LHCN-M2 (cell line): ENCODE measurements at regions not wholly inside any gene's neighbourhood (a gene's known extent, or its start where the extent isn't known, plus 50 kb on each side); places are given as distances from the start of the nearest gene placed in this dataset.

Experiments used
- DNase-seq: peaks from one replicate; pipeline ENCODE4 v3.0.0-alpha.2; 2012; ENCODE audit warnings: low read depth

DNA sequence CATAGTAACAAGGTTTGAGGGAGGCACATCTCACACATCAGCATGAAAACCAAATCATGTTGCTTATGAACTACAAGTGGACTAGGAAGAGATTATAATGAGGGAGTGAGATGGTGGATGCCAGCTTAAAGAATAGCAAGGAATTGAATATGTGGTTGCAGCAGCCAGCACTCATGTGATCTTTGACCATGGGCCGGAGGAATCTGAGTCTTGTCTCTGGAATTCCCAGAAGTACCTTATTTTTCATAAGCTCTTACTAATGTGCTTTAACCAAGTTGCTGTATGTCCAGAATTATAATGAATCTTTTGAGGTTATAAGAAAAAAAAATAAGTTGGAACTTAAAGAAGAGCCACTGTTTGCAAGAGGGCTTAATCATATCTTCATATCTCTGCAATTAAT is 97.0 kb downstream of the DISP1 start:
- DNase-seq, result no peak

DNA sequence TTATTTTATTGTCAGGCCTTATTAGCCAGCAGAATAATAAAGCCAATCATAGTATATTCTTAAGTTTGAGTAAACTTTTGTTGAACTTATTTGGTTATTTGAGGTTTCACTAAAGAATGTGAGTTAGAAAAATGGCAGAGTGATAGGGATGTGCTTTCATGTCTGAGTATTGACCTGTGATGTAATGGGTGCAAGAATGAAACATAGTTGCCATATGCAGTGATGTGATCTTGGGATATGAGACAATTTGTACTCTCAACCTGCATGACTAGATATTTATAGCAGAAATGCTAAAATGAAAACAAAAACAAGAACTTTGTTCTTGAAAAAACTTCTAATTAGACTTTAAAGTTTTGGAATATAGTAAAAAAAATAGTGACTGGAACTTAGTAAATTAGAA is 97.9 kb downstream of the DISP1 start:
- peak; percentile 28 for DNase-seq

DNA sequence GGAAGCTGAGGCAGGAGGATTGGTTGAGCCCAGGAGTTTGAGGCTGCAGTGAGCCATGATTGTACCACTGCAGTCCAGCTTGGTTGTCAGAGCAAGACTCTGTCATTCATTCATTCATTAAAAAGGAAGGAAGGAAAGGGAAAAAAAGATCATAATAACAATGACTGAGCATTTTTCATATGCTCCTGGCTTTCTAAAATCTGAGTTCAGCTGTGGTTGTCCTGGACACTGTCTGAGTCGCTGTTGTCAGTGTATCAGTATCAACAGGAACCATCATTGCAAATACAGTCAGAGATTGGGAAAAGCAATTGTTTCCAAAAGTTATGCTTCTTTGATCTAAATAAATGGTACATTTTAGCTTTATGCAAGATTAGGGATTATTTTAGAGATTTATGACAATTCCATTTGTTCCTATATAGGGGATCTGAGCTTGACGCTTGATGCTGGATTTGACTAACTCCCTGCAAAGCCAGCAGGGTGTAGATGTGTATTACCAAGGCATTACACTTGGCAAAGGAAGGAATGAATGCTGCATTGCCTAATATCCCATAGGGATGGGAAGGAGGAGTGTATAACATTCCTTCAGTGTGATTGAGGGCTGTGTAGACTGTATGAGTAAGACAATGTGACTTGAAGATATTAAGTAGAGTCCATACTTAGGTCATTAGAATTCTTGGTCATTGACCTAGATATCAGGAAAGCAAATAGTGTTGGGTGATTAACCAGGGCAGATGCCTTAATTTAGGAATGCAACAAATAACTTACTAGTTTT is 100.2 kb downstream of the DISP1 start:
- DNase-seq, result peak; percentile 51

DNA sequence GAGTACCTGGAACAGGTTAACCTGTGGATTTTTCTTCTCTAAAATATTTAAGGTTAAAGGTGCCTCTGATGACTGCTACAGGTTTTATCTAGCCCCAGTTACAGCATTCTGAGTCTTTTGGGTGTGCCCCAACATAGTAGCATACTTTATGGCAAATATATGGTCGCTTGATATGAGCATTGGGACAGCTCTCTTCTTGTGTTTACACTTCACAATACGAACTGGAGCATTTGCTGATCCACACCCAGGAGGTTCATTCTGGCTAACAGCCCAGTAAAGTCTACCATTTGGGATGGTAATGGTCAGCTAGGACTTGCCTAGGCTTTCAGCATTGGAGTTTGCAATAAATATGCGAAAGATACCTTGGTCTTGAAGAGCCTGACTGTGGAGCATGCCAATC is 101.3 kb downstream of the DISP1 start:
- DNase-seq, result no peak

DNA sequence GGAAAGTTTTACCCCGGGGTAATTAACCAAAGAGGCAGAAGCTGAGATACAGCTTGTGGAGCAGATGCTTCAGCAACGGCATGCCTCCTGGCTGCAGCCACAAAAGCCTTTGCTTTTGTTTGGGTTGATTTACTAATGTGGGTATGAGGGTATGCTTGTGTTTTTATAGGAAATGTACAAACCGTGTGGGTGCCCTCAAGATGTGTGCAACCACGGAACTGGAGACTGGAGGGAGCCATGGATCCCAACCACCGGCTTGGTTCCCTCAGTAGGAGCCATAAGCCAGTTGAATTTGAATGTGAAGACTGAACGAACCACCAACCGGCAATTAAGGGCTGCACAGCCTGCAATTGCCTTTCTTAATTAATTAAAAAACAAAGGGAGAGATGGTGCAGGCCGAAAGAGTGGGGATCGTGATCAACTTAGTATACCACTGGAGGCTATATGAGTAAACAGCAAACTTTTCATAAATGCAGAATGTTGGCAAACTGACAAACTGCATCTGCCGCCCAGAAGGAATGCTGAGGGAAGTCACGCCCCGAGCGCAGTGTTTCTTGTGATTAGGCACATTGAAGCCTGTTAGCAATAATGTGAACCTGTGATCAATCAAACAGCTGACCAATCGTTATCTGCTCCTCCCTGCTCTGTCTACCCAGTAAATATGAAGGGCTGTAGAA is 104.1 kb downstream of the DISP1 start:
- DNase-seq, result no peak

DNA sequence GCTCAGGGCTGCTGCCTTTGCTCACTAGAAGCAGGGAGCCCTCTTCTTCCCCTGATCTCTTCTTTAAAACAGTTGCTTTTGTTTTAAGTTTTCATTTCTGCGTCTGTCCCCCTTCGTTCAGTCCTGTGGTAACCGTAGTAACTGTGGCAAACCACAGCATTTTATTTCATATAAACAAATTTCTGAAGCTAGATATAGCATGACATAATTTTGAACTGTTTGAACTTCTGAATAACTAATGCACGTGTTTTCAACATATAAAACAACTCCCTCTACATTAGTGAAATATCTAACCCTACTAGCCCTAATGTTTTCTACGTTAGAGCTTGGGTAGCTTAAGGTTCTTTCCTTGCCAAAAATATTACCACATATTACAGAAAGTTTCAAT is 104.6 kb downstream of the DISP1 start:
- DNase-seq, result peak; percentile 54

DNA sequence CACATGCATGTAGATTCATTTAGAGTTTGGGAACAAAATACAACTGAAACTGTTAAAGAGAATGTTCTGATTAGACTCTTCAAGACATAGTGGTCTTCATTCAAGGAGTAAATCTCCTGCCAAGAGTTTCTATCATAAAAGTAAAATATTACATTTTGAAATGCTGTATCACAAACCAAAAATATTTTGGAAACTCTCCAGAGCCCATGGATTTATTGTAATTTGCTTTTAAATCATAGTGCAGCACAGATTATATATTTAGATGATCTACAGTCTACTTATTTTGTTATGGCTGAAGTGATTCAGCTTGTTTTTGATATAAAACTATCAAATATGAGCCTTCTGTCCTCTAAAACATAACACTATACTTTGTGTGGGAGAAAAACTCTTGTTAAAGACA is 105.3 kb downstream of the DISP1 start:
- DNase-seq, result peak; percentile 40

DNA sequence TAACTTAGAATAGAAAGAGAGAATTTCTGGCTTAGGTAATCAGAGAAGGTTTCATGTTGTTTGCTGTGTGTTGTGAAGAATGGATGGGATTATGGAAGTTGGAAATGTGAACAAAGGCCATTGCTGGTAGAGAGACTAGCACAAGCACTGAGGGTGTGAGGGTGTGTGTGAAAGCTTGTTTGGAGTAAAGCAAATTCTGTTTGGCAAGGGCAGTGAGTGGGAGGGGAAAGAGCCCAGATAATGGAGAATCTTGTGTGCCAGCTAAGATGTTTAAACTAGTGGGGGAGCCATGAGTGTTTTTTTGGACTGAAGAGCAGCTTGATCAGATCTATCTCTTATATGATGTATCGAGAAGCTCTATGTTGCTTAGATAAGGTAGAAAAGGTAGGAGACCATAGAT is 107.1 kb downstream of the DISP1 start:
- DNase-seq, result no peak

DNA sequence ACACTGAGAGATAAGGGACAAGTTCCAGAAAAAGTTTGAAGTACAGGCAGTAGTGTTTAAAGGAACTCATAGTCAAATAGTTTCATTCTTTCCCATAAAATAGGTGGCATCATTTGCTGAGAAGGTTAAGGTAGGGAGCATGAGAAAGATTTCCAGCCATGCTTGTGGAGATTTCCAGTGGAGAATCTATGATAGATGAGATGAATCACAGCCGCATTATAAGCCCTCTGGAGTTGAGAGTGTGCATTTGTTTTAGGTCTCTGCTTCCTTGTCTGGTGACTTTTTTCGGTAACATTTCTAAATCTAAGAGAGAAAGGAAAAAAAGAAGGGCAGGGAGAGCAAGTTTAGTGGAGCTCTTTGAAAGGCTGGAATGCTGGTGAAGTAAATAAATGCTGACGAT is 108.7 kb downstream of the DISP1 start:
- no peak for DNase-seq

DNA sequence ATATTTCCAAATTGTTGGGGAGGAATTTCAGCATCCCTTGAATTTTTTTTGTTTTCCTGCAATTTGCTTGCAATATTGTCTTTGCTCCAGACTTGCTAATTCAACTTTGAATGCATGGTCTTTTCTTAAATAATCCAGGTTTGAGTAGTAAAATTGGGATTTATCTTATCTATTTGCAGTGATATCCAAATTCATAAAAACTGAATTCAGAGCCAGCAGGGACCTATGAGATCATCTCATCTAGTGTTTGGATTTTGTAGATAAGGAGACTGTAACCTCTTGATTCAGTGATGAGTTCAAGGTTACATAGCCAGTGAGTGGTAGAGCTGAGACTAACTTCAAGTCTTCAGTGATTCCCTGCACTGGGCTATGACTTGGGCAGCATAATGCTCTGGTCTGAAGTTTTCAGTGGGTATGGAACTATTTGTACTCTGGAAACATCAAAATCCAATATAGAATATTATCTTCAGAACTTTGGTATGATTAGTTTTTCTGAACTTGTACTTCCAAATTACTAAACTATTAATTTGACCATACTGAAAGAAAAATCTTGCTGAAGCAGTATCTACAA is 109.4 kb downstream of the DISP1 start:
- DNase-seq, result no peak

DNA sequence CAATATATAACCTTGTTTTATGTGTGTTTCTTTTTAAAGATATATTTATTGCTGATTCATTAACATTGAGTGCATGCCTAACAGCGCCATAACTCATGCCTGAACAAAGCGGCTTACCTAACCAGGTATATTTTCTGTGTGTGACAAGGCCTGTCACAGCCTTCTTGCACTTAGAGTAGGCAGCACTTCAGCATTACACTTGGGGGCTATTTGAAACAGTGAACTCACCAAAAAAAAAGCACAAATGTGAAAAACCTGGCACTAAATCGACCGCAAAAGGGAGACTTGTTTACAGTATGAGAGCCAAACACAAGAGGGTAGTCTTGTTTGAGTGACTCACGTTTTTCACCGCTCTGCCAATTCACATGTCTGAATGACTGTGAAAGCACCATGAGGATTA is 111.7 kb downstream of the DISP1 start:
- DNase-seq, result no peak

DNA sequence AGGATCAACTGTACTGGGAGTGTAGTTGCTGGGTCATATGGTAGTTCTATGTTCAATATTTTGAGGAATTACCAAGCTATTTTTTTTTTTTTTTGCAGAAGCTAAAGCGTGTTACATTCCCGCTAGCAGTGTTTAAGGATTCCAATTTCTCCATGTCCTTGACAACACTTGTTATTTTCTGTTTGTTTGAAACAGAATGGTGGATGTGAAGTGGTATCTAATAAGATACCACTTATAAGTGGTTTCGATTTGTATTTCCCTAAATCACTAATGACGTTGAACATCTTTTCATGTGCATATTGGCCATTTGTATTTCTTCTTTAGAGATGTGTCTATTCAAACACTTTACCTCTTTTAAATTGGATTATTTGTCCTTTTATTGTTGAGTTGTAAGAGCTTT is 112.2 kb downstream of the DISP1 start:
- DNase-seq, result no peak

DNA sequence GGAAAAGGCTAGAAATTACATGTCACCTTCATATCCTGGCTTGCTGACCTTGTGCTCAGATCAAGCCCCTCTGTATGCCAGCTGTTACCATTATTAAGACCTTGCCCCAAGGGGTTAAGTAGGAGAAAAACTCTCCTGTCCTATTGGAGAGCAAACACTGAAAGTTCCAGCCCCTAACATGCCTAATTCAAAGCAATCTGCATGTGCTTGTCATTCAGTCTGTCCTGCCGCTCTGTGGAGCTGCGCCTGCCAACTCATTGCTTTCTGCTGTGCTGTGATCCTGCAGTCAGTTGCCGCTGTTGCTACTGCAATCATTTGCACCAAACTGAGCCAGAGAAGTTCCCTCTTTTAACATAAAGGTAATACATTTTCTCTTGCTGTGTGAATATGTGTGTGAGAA is 113.4 kb downstream of the DISP1 start:
- DNase-seq, result no peak

DNA sequence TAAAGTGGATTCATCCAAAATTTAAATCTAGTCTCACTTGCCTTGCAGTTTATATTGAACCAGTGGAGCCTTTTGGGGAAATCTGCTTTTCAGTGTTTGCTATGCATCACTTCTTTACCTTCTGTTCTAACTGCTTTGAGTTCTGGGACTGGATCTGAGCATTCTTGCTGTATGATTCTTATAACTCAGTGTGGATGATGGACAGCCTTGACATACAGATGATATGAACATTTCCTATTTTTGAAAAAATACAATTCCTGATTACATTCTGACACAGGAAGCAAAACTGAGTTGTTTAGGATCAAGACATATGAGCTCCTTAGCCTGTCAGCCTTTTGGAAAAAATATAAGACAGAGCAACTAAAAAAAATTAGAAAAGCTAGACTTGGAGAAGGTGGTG is 115.2 kb downstream of the DISP1 start:
- DNase-seq, result no peak

DNA sequence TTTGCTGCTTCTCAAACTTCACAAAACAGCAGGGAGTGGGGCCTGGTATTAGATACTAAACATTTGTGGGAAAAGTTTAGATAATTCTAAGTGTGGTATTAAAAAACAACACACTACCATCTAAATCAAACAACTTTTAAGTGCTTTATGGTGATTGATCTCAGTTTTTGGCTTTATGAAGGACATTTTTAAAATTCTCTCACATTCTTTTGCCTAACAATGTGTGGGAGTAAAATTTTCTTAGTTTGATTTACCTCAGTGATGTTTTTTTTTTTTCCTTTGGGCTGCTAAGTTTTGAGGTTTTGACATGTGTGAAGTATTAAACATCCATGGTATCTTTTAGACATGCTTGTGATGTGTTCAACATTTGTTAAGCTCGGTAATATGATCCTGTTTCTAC is 116.2 kb downstream of the DISP1 start:
- no peak for DNase-seq

DNA sequence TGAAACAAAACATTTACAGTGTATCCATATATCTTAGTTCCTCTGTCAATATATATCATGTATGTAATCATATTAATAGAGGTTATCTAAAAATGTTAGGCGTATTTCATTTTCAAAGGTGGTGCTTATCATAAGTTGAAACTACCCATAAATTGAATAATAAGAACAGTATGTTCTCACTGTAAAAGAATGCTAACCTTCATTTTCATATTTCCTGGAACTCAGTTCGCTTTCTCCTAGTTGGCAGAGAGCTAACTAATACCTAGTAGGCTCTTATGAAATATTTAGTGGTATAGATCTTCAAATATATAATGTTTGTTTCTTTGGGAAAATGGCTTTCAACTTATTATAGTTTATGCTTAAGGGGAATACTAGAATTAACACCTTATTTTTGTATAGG is 118.4 kb downstream of the DISP1 start:
- no peak for DNase-seq

DNA sequence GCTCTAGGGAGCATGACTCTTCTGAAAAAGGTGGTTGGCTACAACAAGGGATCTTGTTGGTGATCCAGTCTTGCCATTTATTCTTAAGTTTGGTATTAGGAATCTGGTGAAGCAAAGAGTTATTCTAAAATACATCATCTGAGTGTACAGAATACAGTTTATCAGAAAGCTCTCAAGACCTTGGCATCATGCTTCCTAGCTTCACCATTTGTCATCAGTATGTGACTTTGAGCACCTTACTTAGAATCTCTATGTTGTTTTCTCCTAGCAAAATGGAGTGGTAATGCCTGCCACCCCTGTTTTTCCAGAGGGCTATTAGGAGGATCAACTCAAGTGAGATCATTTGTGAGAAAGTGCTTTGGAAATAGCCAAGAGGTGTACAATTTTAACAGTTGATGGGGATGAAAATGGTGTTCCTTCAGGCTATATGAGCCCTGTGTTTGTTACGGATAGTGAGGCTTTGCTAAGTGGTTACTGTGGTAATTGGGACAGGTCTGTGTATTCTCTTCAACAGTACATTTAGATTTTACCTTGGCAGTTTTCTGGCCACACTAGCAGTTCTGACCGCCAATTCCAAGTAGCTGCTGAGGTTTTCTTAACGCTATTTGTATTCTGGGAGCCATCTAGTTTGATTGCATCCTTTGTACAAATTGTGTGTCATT is 120.5 kb downstream of the DISP1 start:
- no peak for DNase-seq

DNA sequence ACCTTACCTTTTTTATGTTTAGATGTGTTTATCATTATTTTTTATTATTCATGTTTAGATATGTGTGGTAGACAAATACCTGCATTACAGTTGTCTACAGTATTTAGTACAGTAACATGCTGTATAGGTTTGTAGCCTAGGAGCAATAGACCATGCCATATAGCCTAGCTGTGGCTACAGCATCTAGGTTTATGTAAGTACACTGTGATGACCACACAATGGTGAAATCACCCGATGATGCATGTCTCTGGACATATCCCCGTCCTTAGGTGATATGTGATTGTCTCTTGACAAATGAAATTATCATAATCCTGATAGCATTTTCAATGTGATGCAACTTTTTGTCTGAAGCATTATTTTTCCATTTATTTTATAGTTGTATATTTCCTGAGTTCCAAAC is 121.2 kb downstream of the DISP1 start:
- no peak for DNase-seq

DNA sequence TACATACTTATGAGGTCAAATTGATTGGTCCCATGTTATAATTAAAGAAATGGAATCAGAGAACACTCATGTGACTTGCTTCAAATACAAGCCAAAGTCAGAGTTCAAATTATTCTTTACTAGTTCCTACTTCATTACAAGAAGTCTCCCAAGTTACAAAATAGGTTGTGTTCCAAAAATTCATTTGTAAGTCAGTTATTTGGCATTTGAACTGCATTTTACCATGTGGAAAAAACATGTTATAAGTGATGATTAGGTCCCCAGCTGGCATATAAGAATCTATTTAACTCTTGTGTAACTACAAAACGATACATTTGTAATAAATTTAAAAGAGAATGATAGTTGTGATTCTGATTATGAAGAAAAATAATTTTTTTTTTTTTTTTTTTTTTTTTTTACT is 124.1 kb downstream of the DISP1 start:
- no peak for DNase-seq

DNA sequence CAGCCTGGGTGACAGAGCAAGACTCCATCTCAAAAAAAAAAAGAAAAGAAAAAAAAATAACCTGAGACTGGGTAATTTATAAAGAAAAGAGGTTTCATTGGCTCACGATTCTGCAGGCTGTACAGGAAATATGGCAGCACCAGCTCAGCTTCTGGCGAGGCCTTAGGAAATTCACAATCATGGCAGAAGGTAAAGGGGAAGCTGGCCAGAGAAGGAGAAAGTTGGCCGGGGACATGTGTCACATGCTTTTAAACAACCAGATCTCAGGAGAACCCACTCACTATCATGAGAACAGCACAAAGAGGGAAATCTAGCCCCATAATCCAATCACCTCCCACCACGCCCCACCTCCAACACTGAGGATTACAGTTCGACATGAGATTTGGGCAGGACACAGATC is 125.3 kb downstream of the DISP1 start:
- DNase-seq, result no peak

DNA sequence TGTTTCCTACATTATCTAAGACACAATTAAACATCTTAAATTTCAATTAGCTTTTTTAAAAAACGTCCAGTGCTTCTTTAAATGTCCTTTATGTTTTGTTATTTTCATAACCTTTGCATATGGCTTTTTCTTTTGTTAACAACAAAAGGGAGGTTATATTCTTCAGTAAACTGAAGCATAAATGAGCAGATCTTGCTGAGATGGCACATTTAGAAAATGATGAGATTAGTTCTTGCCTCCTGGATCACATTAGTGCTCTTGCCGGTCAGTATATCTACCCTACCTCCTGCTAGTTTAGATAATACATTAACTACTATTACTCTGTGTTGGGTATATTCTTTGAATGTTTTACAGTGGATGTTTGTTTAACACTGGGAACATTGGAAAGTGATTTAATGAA is 126.1 kb downstream of the DISP1 start:
- no peak for DNase-seq

DNA sequence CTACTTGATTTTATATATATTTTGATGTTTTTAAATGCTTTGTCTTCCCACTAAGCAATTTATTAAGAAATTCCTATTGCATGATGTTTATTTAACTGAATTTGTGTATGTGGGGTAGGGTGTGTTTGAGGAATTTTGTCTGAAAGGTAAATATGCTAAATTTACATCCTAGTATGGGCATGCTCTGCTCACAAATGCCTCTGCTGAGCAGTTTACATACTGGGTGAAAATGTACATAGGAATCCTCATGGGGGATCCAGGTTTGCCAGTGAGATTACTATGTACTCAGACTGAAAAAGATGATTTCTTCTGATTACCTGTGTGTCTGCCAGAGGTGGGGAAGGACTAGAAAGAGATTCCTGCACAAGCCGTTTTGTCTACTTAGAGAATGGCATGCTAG is 126.6 kb downstream of the DISP1 start:
- DNase-seq, result no peak

DNA sequence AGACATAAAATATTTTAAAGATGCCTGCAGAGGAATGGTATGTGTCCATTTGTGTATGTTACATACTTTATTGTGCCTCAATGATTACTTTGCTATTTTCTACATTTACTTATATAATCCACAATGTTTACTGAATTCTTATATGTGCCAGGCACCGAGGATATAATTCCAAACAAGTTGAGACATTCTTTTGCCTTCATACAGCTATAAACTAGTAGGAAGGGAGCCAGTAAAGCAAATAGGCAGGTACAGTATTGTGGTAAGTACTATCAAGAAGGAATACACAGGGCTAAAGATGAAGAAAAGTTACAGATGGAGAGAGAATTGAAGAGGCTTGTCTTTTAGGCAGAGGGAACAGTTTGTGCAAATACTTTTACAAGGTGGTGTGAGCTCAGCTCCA is 131.6 kb downstream of the DISP1 start:
- DNase-seq, result no peak
